Lung (tissue), 11 donors: ENCODE measurements at regions not wholly inside any gene's neighbourhood (a gene's known extent, or its start where the extent isn't known, plus 50 kb on each side); places are given as distances from the start of the nearest gene placed in this dataset.
A peak's percentile ranks its signal among the peaks of the same experiment; 100 is the strongest.
"Not testable (repeated sequence)": the region's sequence is repeated elsewhere in the genome, so short reads cannot be mapped to it uniquely, and the experiment has no call there.

Experiments
- ATAC-seq: fragments of 200-7000 bp; cut with Tn5 transposase; one replicate; pipeline ENCODE4 v1.9.1; 2020; ENCODE audit warnings: moderate number of reproducible peaks; ENCODE audit not compliant: insufficient read depth, low FRiP score
- DNase-seq, 3 donors: peaks; one replicate each; pipeline ENCODE4 v3.0.0-alpha.2; 2013 to 2017
- H3K27ac ChIP-seq, 2 donors: one replicate each; pipeline ENCODE4 v1.5.1; 2013; ENCODE audit warnings: mild to moderate bottlenecking in 2 of 2, moderate library complexity in 2 of 2, control low read depth in 1 of 2, inconsistent platforms in 1 of 2, low read depth in 1 of 2, low read length in 1 of 2
- H3K27me3 ChIP-seq, 3 donors: one replicate each; pipeline ENCODE4 v1.5.1; 2013; ENCODE audit warnings: low read length in 2 of 3; ENCODE audit not compliant: control insufficient read depth in 3 of 3, insufficient read depth in 3 of 3
- H3K36me3 ChIP-seq, 4 donors: one replicate each; pipeline ENCODE4 v1.5.1; 2013; ENCODE audit warnings: low read length in 4 of 4, mild to moderate bottlenecking in 1 of 4, moderate library complexity in 1 of 4; ENCODE audit not compliant: control insufficient read depth in 4 of 4, insufficient read depth in 4 of 4
- H3K4me1 ChIP-seq, 5 donors: one replicate each; pipeline ENCODE4 v1.5.1; 2013; ENCODE audit warnings: low read length in 5 of 5, mild to moderate bottlenecking in 2 of 5, moderate library complexity in 1 of 5; ENCODE audit not compliant: control insufficient read depth in 5 of 5, insufficient read depth in 5 of 5
- H3K4me3 ChIP-seq: one replicate; pipeline ENCODE4 v1.5.1; 2013; ENCODE audit warnings: mild to moderate bottlenecking, control low read depth, moderate library complexity
- H3K9ac ChIP-seq, 2 donors: one replicate each; pipeline ENCODE4 v1.5.1; 2013; ENCODE audit warnings: low read length in 2 of 2, control low read depth in 1 of 2; ENCODE audit not compliant: insufficient read depth in 1 of 2
- H3K9me3 ChIP-seq, 4 donors: one replicate each; pipeline ENCODE4 v1.5.1; 2013; ENCODE audit warnings: low read length in 3 of 4, mild to moderate bottlenecking in 1 of 4, moderate library complexity in 1 of 4; ENCODE audit not compliant: control insufficient read depth in 4 of 4, insufficient read depth in 3 of 4
- WGBS, 2 donors: extraction: QIAGEN DNeasy Blood & Tissue Kit; methylation state at CpG; one replicate each; pipeline ENCODE4 v1.1.7; 2013; 5-methylcytosine and 5-hydroxymethylcytosine counted together
- TF ChIP-seq, protein P1 (sequence below): IDR thresholded peaks from 2 replicates; pipeline ENCODE4 v1.5.1; 2012; ENCODE audit warnings: mild to moderate bottlenecking; ENCODE audit errors: control extremely low read depth, extremely low read depth
- donor health status: control.
- donor health status: control.
- donor health status: Bipolar disorder and iron deficiency.
- donor health status: healthy.
- donor health status: DM: yes; HTN: yes; CAD: no.

DNA sequence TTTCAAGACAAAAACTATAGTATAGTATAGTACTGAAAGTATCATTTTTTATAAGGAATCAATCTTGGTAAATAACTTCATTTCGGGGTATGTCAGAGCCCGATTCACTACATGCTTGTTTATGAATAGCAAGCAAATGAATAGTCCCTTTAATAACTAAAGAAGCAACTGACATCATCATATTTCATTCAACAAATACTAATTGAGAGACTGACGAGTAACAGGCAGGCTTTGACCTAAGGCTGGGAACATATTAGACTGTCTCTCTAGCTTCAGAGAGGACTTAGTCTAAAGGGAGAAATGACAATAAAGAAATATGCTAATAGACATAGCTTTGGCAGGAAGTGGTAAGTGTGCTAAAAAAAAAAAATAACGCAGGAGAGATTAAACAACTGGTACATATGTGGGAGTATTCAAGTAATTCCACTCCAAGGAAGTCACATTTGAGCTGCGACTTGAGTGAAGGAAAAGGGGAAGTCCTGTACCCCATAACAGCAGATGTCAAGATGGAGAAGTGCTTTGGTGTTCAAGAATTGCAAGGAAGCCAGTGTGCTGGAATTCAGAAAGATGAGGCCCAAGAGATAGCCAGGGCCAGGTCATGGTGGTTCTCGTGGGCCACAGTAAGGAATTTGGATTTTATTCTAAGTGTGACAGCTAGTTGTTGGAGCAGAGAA, 284.9 kb downstream of the FBXO8 start:
- Histone ChIP-seq H3K4me3 (no peak overlapping the region), H3K27ac (no peak overlapping the region), H3K36me3 (no peaks in the 10 kb centered on the region), H3K9me3 (no peaks in the 10 kb centered on the region), H3K4me1 (no peaks in the 10 kb centered on the region), H3K9ac (no peak overlapping the region), H3K27me3 (no peaks in the 10 kb centered on the region)
- DNase-seq (no peak), ATAC-seq (no peak)
- TF ChIP-seq, protein P1, sequence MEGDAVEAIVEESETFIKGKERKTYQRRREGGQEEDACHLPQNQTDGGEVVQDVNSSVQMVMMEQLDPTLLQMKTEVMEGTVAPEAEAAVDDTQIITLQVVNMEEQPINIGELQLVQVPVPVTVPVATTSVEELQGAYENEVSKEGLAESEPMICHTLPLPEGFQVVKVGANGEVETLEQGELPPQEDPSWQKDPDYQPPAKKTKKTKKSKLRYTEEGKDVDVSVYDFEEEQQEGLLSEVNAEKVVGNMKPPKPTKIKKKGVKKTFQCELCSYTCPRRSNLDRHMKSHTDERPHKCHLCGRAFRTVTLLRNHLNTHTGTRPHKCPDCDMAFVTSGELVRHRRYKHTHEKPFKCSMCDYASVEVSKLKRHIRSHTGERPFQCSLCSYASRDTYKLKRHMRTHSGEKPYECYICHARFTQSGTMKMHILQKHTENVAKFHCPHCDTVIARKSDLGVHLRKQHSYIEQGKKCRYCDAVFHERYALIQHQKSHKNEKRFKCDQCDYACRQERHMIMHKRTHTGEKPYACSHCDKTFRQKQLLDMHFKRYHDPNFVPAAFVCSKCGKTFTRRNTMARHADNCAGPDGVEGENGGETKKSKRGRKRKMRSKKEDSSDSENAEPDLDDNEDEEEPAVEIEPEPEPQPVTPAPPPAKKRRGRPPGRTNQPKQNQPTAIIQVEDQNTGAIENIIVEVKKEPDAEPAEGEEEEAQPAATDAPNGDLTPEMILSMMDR = no peak
- WGBS, 2 donors = 58 to 62% methylated on average over 6 of the region's 6 CpGs

DNA sequence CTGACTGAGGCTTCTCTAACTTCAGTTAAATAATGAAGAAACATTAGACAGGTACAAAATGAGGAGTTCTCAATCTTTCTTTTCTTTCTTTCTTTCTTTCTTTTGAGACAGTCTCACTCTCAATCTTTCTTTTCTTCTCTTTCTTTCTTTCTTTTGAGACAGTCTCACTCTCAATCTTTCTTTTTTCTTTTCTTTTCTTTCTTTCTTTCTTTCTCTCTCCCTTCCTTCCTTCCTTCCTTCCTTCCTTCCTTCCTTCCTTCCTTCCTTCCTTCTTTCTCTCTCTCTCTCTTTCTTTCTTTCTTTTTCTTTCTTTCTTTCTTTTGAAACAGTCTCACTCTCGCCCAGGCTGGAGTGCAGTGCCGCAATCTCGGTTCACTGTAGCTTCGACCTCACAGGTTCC, 287.7 kb downstream of the FBXO8 start:
- not testable (repeated sequence) for H3K9ac ChIP-seq, DNase-seq, H3K9me3 ChIP-seq, H3K27me3 ChIP-seq, H3K27ac ChIP-seq, H3K4me3 ChIP-seq, ATAC-seq, H3K36me3 ChIP-seq
- H3K4me1 ChIP-seq = peaks cover 0 to 15% (median 0%) of the 10 kb centered on the region in 5 donors
- WGBS, 2 donors = 95 to 99% methylated on average over 4 of the region's 4 CpGs

DNA sequence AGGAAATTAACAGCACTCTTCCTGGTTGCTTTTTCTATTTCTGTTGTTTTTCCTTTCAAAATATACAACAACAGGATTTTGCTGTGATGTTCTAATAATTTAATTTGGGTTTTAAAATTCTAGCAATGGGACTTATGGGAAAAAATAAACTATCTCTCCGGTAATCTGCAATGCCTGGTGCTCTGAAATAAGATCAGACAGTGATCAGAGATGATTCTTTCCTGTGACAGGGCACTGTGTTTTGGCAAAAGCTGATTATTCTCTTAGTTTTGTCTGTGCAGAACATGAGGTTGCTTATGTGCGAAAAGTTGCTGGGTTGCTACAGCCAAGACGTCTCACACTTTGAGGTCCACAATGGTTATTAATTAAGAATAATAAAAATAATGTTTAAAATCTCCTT, 291.7 kb downstream of the FBXO8 start:
- WGBS, 2 donors = 76 to 88% methylated on average over 3 of the region's 3 CpGs
- peaks cover 0 to 21% (median 0%) of the 10 kb centered on the region in 5 donors for H3K4me1 ChIP-seq
- TF ChIP-seq, protein P1 = no peak
- H3K9me3 ChIP-seq = no peaks in the 10 kb centered on the region
- no peak overlapping the region for H3K9ac ChIP-seq
- no peak overlapping the region for H3K27ac ChIP-seq
- DNase-seq = no peak
- peaks cover 0 to 4% (median 0%) of the 10 kb centered on the region in 3 donors for H3K27me3 ChIP-seq
- H3K36me3 ChIP-seq = no peaks in the 10 kb centered on the region
- ATAC-seq = no peak
- no peak overlapping the region for H3K4me3 ChIP-seq

DNA sequence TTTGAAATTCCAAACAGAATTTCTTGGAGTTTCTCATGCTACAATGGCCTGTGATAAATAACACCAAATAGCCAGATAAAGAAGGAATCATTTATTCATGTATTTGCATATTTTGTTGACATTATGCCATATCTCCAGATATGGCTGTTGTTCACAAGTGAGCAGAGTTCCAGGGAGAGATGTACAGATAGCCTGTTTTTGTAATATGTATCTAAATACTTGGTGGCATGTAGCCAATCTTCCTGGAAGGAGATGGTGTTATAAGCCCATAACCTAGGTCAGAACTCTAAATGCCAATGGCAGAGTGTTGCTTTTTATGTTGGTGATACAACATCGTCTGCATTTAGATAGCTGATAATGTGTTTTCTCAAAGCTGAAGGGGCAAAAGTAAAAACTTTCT, 292.2 kb downstream of the FBXO8 start:
- Histone ChIP-seq H3K27ac (peak overlapping the region in 1 of 2 donors; percentile 82), H3K4me3 (no peak overlapping the region), H3K36me3 (no peaks in the 10 kb centered on the region), H3K9ac (no peak overlapping the region), H3K4me1 (peaks cover 0 to 21% (median 0%) of the 10 kb centered on the region in 5 donors), H3K9me3 (no peaks in the 10 kb centered on the region), H3K27me3 (peaks cover 0 to 4% (median 0%) of the 10 kb centered on the region in 3 donors)
- ATAC-seq (no peak), DNase-seq (peak in 1 of 3 donors; percentile 39)
- WGBS, 2 donors = 56 to 58% methylated on average over 1 of the region's 1 CpG
- TF ChIP-seq, protein P1 = no peak
